Hepatocyte (in vitro differentiated cells): ENCODE measurements at regions not wholly inside any gene's neighbourhood (a gene's known extent, or its start where the extent isn't known, plus 50 kb on each side); places are given as distances from the start of the nearest gene placed in this dataset.

Experiments
- DNase-seq: peaks from one replicate; pipeline ENCODE4 v3.0.0-alpha.2; 2016; ENCODE audit warnings: low spot score
- H2AFZ ChIP-seq: fragments of 200-600 bp; sonication (generic); 2 replicates; pipeline ENCODE4 v1.6.0; 2016; ENCODE audit warnings: antibody characterized with exemption, mild to moderate bottlenecking
- H3K27ac ChIP-seq: fragments of 200-600 bp; sonication (generic); 2 replicates; pipeline ENCODE4 v1.5.1; 2016; ENCODE audit warnings: mild to moderate bottlenecking
- H3K27me3 ChIP-seq: fragments of 200-600 bp; sonication (generic); 2 replicates; pipeline ENCODE4 v1.6.1; 2016
- H3K36me3 ChIP-seq: fragments of 200-600 bp; sonication (generic); replicated peaks from 2 replicates; pipeline ENCODE4 v1.5.1; 2016; ENCODE audit warnings: low read depth; ENCODE audit not compliant: insufficient read depth
- H3K4me1 ChIP-seq: fragments of 200-600 bp; sonication (generic); 2 replicates; pipeline ENCODE4 v1.5.1; 2016; ENCODE audit warnings: mild to moderate bottlenecking, moderate library complexity; ENCODE audit not compliant: insufficient read depth
- H3K4me2 ChIP-seq: fragments of 200-600 bp; sonication (generic); 2 replicates; pipeline ENCODE4 v1.6.0; 2016
- H3K4me3 ChIP-seq: fragments of 200-600 bp; sonication (generic); 2 replicates; pipeline ENCODE4 v1.5.1; 2016; ENCODE audit warnings: mild to moderate bottlenecking
- H3K79me2 ChIP-seq: fragments of 200-600 bp; sonication (generic); 2 replicates; pipeline ENCODE4 v1.6.0; 2017; ENCODE audit warnings: mild to moderate bottlenecking
- H3K9me2 ChIP-seq: fragments of 200-600 bp; sonication (generic); replicated peaks from 2 replicates; pipeline ENCODE4 v1.6.0; 2017; ENCODE audit warnings: mild to moderate bottlenecking; ENCODE audit not compliant: insufficient read depth
- H3K9me3 ChIP-seq: fragments of 200-600 bp; sonication (generic); 2 replicates; pipeline ENCODE4 v1.5.1; 2016; ENCODE audit warnings: low read depth, mild to moderate bottlenecking
- H4K20me1 ChIP-seq: fragments of 200-600 bp; sonication (generic); 2 replicates; pipeline ENCODE4 v1.6.0; 2016; ENCODE audit warnings: mild to moderate bottlenecking; ENCODE audit not compliant: insufficient read depth, poor library complexity, severe bottlenecking
- CTCF ChIP-seq: fragments of 200-600 bp; sonication (generic); IDR thresholded peaks from 2 replicates; pipeline ENCODE4 v1.5.1; 2016; ENCODE audit warnings: antibody characterized with exemption, mild to moderate bottlenecking; ENCODE audit not compliant: poor library complexity
- EZH2 ChIP-seq: fragments of 200-600 bp; sonication (generic); IDR thresholded peaks from 2 replicates; pipeline ENCODE4 v1.6.1; 2016; ENCODE audit warnings: antibody characterized with exemption, mild to moderate bottlenecking, borderline replicate concordance
- EZH2phosphoT487 ChIP-seq: fragments of 200-600 bp; sonication (generic); IDR thresholded peaks from one replicate; pipeline ENCODE4 v1.6.1; 2018; ENCODE audit warnings: antibody characterized with exemption, mild to moderate bottlenecking, low read depth, moderate library complexity; ENCODE audit not compliant: unreplicated experiment, severe bottlenecking
- WGBS: methylation state at CpG from one replicate; pipeline ENCODE4 v1.1.6; 2016; ENCODE audit warnings: low lambda C conversion rate; ENCODE audit errors: missing lambda C conversion rate; 5-methylcytosine and 5-hydroxymethylcytosine counted together

GRCh38 chr17:51347851-51348584 is 87.7 kb downstream of the UTP18 start:
- Histone ChIP-seq H3K27ac (no peak overlapping the region), H3K4me3 (no peak overlapping the region), H3K9me3 (no peaks in the 10 kb centered on the region), H4K20me1 (no peaks in the 10 kb centered on the region), H3K27me3 (no peaks in the 10 kb centered on the region), H3K9me2 (no peaks in the 10 kb centered on the region), H3K4me2 (no peak overlapping the region), H3K79me2 (no peaks in the 10 kb centered on the region), H3K4me1 (no peaks in the 10 kb centered on the region), H3K36me3 (no peaks in the 10 kb centered on the region), H2AFZ (no peak overlapping the region)
- no peak for TF ChIP-seq EZH2
- no peak for TF ChIP-seq CTCF
- no peak for TF ChIP-seq EZH2phosphoT487
- 85% methylated on average over 5 of the region's 5 CpGs for WGBS
- no peak for DNase-seq

GRCh38 chr17:51351080-51351479 is 90.7 kb downstream of the UTP18 start:
- Histone ChIP-seq H3K4me1 (no peaks in the 10 kb centered on the region), H3K4me3 (no peak overlapping the region), H3K36me3 (no peaks in the 10 kb centered on the region), H2AFZ (no peak overlapping the region), H3K9me3 (no peaks in the 10 kb centered on the region), H4K20me1 (no peaks in the 10 kb centered on the region), H3K27me3 (no peaks in the 10 kb centered on the region), H3K9me2 (no peaks in the 10 kb centered on the region), H3K4me2 (no peak overlapping the region), H3K79me2 (no peaks in the 10 kb centered on the region), H3K27ac (no peak overlapping the region)
- DNase-seq = no peak
- no peak for TF ChIP-seq CTCF
- TF ChIP-seq EZH2 = no peak
- TF ChIP-seq EZH2phosphoT487 = no peak
- WGBS = 64% methylated on average over 6 of the region's 6 CpGs

- no peaks in the 10 kb centered on the region for H3K9me2 ChIP-seq
These were observed 91.5 kb downstream of the UTP18 start for GRCh38 chr17:51351890-51352289.

More at GRCh38 chr17:51351890-51352289, 91.5 kb downstream of the UTP18 start:
- H3K36me3 ChIP-seq = no peaks in the 10 kb centered on the region
- peak; percentile 27 for DNase-seq
- 95% methylated on average over 3 of the region's 3 CpGs for WGBS
- no peak overlapping the region for H3K27ac ChIP-seq
- no peak for TF ChIP-seq EZH2
- TF ChIP-seq EZH2phosphoT487 = no peak
- no peak for TF ChIP-seq CTCF
- H3K4me3 ChIP-seq = no peak overlapping the region
- H3K79me2 ChIP-seq = no peaks in the 10 kb centered on the region
- no peak overlapping the region for H2AFZ ChIP-seq
- H3K4me1 ChIP-seq = no peaks in the 10 kb centered on the region
- H4K20me1 ChIP-seq = no peaks in the 10 kb centered on the region
- no peaks in the 10 kb centered on the region for H3K27me3 ChIP-seq
- no peak overlapping the region for H3K4me2 ChIP-seq
- H3K9me3 ChIP-seq = no peaks in the 10 kb centered on the region
